HG02678 (cell line): ENCODE measurements at regions not wholly inside any gene's neighbourhood (a gene's known extent, or its start where the extent isn't known, plus 50 kb on each side); places are given as distances from the start of the nearest gene placed in this dataset.
"Not testable (repeated sequence)": the region's sequence is repeated elsewhere in the genome, so short reads cannot be mapped to it uniquely, and the experiment has no call there.

ENCODE experiments used
- ATAC-seq: cut with Tn5 transposase; IDR thresholded peaks from one replicate; pipeline ENCODE4 v1.9.1; 2021; ENCODE audit warnings: mild to moderate bottlenecking, moderate library complexity; ENCODE audit not compliant: unreplicated experiment

- no peak for ATAC-seq
Observed at GRCh38 chr15:69552057-69552815, 99.6 kb downstream of the RPLP1 start.

DNA sequence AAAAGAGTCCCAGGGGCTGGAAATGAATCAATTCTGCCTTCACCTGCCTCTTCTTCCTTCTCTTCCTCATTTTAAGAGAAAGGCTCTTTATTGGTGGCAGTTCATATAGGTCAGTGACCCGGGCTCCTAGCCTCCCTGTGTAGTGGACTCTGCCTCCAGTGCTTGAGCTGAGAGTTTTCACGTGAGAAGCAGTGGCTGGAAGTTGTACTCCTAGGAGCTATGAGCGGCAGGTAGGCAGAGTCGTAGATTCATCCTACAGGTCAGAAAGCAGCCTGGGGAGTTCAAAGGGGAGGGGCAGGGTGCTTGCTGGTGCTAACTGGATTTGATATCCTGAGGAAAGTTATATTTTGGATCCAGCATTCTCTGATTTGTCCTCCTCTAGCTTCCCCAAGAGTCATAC is 101.1 kb downstream of the RPLP1 start:
- ATAC-seq: no peak

DNA sequence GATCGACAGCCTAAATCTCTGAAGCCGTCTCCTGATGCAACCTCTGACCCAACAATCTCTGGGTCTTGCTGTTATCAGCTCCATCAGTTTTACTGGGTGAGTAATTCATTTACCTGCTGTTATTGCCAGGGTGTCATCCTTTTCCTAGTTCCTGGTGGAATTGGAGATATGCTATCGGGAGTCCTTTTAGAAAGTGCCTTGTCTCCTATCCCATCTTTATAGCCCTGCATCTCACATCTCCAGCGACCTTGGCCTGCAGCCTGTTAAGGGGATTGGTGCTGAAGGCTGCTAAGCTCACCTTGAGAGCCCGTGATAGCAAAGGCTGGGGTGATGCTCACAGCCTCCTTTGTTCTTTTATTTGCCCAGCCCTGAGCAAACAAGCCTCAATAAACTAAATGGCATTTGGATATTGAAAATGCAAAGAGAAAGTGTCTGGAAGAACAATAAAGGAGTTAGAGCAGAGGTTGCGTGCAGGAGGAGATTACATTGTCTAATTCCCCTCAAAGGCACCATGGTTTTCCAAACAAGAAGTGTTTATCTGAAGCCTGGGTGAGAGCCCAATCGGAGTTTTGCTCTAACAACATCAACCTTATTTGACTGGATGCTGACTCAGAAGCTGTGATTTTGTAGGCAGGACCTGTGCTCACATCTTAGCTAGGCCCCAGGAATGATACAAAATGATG is 101.8 kb downstream of the RPLP1 start:
- ATAC-seq: no peak

DNA sequence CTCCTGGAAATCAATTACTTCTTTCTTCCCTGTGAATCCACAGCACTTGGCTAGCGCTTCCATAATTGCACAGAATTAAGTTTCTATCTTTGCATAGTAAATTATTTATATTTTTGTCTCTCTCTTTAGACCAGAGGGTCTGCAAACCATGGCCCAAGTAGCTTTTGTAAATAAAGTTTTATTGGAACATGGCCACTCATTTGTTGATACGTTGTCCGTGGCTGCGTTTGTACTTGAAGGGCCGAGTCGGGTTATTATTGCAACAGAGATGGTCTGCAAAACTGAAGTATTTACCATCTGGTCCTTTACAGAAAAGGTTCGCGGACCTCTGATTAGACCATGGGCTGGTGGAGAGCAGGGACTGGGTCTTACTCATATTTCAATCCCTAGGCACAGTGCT is 102.5 kb downstream of the RPLP1 start:
- ATAC-seq: no peak

- no peak for ATAC-seq
Observed at GRCh38 chr15:69556344-69556743, 103.7 kb downstream of the RPLP1 start.

DNA sequence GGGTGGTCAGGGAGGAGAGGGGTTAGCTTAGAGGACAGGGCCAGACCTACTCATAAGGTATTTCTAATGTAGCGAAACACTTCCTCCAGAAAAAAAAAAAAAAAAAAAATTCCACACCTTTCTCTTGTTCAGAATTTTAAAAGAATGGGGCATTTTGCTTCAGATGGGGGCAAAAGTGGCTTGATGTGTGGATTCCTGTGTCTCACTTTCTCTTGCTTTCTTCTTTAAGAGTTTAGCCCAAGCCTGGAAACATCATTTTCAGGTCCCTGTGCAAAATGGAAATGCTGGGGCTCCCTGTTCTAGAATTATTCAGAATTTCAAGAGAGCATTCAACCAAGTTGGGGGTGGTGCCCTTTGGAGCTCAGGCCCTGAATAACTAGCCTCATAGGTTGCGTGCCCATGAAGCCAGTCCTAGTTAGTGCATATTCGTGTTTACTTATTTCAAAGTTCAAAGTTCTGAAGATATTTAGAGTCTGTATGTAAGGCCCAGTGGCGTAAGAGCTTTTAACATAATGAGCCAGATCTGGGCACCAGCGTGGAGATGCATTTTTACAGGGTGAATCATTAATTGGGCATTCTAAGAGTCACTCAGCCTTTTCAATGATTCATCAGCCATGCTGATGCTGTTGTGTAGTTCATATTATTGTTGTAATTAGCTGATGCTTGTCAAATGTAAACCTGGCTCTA is 104.5 kb downstream of the RPLP1 start:
- ATAC-seq: no peak

GRCh38 chr15:69557707-69558409 is 105.2 kb downstream of the RPLP1 start:
- ATAC-seq: no peak

- no peak for ATAC-seq
Observed at GRCh38 chr15:69559440-69560190, 107.0 kb downstream of the RPLP1 start.

- ATAC-seq: no peak
Observed at GRCh38 chr15:69561071-69561784, 108.6 kb downstream of the RPLP1 start.

GRCh38 chr15:69562116-69562515 is 109.5 kb downstream of the RPLP1 start:
- no peak for ATAC-seq

DNA sequence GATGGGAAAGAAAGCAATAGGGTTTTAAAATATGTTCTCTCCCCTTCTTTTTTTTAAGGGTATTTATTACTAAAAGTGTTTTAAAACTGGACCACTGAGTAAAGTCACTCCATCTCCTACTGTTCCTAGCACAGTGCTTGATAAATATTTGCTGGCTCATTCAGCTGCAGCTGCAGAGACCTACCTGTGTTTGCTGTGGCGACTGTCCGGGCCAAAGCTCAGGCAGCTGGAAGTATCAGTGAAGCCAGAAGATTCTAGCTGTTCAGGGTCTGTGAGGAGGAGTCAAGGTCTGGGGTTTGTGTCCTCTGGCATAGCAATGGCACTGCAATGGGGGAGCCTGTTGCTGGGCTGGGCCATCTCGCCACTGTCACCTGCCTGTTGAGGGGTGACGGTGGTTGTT is 109.9 kb downstream of the RPLP1 start:
- ATAC-seq: no peak

DNA sequence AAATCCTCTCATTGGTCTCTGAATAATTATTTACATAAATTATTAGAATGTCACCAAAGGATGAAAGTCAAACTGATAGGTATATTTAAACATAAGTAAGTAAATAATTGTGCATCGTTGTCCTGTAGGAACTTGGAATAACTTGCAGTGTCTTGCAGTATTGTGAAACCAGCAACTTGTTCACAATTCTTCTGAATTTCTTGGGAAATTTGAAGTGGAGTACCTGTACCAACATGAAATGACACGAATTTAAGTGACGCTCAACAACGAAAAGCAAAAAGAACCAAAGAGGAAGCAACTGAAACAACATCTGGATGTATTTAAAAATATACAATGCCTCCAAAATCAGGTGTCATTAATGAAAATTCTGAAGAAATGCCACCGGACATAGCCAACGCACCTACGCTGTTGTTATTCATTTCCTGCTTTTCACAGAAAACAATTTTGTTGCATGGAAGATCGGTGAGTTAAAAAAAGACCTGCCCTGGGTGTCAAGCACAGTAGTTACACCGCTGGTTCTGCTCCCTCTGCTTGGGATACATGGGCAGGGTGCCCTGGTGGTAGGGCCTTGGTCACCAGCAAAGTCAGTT is 112.5 kb downstream of the RPLP1 start:
- no peak for ATAC-seq

- not testable (repeated sequence) for ATAC-seq
Observed at GRCh38 chr15:69567238-69567760, 114.7 kb downstream of the RPLP1 start.

GRCh38 chr15:69568173-69569009 is 115.8 kb downstream of the RPLP1 start:
- ATAC-seq: no peak

DNA sequence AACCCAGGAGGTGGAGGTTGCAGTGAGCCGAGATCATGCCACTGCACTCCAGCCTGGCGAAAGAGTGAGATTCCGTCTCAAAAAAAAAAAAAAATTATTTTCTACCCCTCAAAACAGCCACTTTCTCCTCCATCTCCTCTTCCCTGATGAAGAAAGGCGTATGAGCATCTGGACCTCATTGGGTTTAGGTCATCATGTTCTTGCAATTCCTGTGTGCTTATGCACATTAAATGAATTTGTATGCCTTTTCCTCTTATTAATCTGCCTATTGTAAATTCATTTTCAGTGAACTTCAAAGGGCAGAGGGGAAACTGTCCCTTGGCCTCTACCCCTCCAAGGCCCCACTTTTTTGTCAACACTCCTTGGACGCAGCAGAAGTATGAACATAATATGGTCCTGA is 117.8 kb downstream of the RPLP1 start:
- ATAC-seq: no peak

DNA sequence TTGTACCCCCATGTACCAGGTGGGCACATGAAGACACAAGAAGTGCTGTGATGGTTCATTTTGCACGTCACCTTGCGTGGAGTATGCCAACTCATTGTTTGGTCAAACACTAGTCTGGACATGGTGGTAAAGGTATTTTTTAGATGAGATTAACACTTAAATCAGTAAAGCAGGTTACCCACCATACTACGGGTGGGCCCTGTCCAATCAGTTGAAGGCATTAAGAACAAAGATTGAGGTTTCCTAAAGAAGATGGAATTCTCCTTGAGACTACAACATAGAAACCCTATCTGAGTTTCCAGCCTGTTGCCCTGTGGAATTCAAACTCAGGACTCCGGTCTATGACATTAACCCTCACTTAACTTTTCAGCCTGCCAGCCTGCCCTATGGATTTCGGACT is 118.4 kb downstream of the RPLP1 start:
- ATAC-seq: no peak

- not testable (repeated sequence) for ATAC-seq
Observed at GRCh38 chr15:69573278-69573677, 120.7 kb downstream of the RPLP1 start.

- no peak for ATAC-seq
Observed at GRCh38 chr15:69573815-69574475, 121.3 kb downstream of the RPLP1 start.
